Endothelial cell (in vitro differentiated cells): ENCODE measurements at regions not wholly inside any gene's neighbourhood (a gene's known extent, or its start where the extent isn't known, plus 50 kb on each side); places are given as distances from the start of the nearest gene placed in this dataset.
"Not testable (repeated sequence)": the region's sequence is repeated elsewhere in the genome, so short reads cannot be mapped to it uniquely, and the experiment has no call there.

Source experiments
- DNase-seq: peaks from one replicate; pipeline ENCODE4 v3.0.0; 2021; ENCODE audit warnings: low spot score
- H3K27ac Mint-ChIP-seq: one replicate; pipeline ENCODE4 v1.8.0; 2021; ENCODE audit warnings: mixed read lengths, inconsistent platforms; ENCODE audit not compliant: unreplicated experiment
- H3K27me3 Mint-ChIP-seq: one replicate; pipeline ENCODE4 v1.8.0; 2021; ENCODE audit warnings: mild to moderate bottlenecking, moderate library complexity, mixed read lengths, inconsistent platforms; ENCODE audit not compliant: unreplicated experiment
- H3K36me3 Mint-ChIP-seq: one replicate; pipeline ENCODE4 v1.8.0; 2021; ENCODE audit warnings: mild to moderate bottlenecking, low read depth, mixed read lengths, inconsistent platforms; ENCODE audit not compliant: unreplicated experiment
- H3K4me1 Mint-ChIP-seq: one replicate; pipeline ENCODE4 v1.8.0; 2021; ENCODE audit warnings: mild to moderate bottlenecking, mixed read lengths, inconsistent platforms; ENCODE audit not compliant: unreplicated experiment
- H3K4me3 Mint-ChIP-seq: one replicate; pipeline ENCODE4 v1.8.0; 2021; ENCODE audit warnings: mild to moderate bottlenecking, mixed read lengths, inconsistent platforms; ENCODE audit not compliant: unreplicated experiment
- H3K9me3 Mint-ChIP-seq: one replicate; pipeline ENCODE4 v1.8.0; 2021; ENCODE audit warnings: mixed read lengths, inconsistent platforms; ENCODE audit not compliant: unreplicated experiment
- CTCF ChIP-seq: fragments of 200-600 bp; sonication (generic); IDR thresholded peaks from one replicate; pipeline ENCODE4 v1.5.0; 2021; ENCODE audit warnings: antibody characterized with exemption; ENCODE audit not compliant: unreplicated experiment

GRCh38 chr4:67396008-67396407, 149.3 kb downstream of the CENPC start:
- no peaks in the 10 kb centered on the region for H3K9me3 Mint-ChIP-seq
- H3K4me1 Mint-ChIP-seq: no peaks in the 10 kb centered on the region
- no peak overlapping the region for H3K4me3 Mint-ChIP-seq
- no peak overlapping the region for H3K27ac Mint-ChIP-seq
- DNase-seq: no peak
- H3K27me3 Mint-ChIP-seq: no peaks in the 10 kb centered on the region
- no peaks in the 10 kb centered on the region for H3K36me3 Mint-ChIP-seq
- TF ChIP-seq CTCF: no peak

DNA sequence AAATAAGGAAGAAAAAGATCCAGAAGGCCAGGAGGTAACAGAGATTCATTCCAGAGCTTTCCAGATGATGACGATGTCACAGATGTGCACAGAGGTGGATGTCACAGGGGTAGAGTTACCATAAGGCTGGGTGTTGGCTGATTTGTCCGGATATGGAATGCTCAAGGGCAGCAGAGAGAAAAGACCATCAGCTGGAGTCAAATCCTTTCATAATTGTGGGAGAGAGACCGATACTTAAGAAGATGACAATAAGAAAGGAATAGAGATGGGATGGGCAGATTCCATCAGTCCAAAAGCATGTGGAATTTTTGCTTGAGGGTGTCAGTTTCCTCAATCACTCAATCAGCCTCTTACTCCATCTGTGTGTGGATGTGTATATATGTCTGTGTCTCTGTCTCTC, 150.4 kb downstream of the CENPC start:
- no peaks in the 10 kb centered on the region for H3K4me1 Mint-ChIP-seq
- no peak for DNase-seq
- H3K27me3 Mint-ChIP-seq: no peaks in the 10 kb centered on the region

DNA sequence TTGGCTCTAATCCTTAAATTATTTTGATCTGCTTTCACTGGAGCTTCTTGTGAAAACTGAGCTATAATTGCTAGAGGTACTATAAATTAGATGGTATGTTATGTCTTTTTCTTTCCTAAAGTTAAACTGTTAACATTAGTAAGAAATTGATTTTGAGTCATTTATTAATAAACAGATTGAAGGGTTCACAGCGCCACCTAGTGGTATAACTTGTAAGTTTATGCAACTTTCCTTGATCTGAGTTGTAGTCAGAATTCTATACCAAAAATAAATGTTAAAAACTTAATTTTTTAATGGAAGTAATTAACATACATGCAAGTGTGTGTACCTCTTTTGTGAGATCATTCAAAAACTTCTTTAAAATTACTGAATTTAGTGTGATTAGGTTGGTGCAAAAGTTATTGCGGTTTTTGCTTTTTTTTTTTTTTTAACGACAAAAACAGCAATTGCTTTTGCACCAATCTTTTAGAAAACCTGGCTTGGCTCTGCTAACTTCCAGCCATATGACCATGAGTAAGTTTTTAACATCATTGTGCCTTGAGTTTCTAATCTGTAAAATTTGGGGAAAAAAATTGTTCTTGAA, 151.5 kb downstream of the CENPC start:
- Mint-ChIP-seq H3K27me3 (no peaks in the 10 kb centered on the region), H3K36me3 (no peaks in the 10 kb centered on the region), H3K27ac (no peak overlapping the region), H3K9me3 (no peaks in the 10 kb centered on the region), H3K4me3 (no peak overlapping the region), H3K4me1 (no peaks in the 10 kb centered on the region)
- peak; percentile 15 for DNase-seq
- peak; percentile 99 for TF ChIP-seq CTCF

More for the DNA sequence above, 150.4 kb downstream of the CENPC start:
- H3K9me3 Mint-ChIP-seq: no peaks in the 10 kb centered on the region
- H3K36me3 Mint-ChIP-seq: no peaks in the 10 kb centered on the region
- H3K27ac Mint-ChIP-seq: no peak overlapping the region
- H3K4me3 Mint-ChIP-seq: no peak overlapping the region
- TF ChIP-seq CTCF: no peak

GRCh38 chr4:67393007-67393406, 152.3 kb downstream of the CENPC start:
- H3K27ac Mint-ChIP-seq: no peak overlapping the region
- no peak for TF ChIP-seq CTCF
- no peaks in the 10 kb centered on the region for H3K27me3 Mint-ChIP-seq
- no peaks in the 10 kb centered on the region for H3K4me1 Mint-ChIP-seq
- no peak overlapping the region for H3K4me3 Mint-ChIP-seq
- H3K9me3 Mint-ChIP-seq: no peaks in the 10 kb centered on the region
- no peak for DNase-seq
- no peaks in the 10 kb centered on the region for H3K36me3 Mint-ChIP-seq

GRCh38 chr4:67381406-67381804, 163.9 kb downstream of the CENPC start:
- H3K4me3 Mint-ChIP-seq, DNase-seq, H3K4me1 Mint-ChIP-seq, H3K27me3 Mint-ChIP-seq, H3K27ac Mint-ChIP-seq, H3K9me3 Mint-ChIP-seq, H3K36me3 Mint-ChIP-seq: not testable (repeated sequence)

GRCh38 chr4:67380702-67381405, 164.4 kb downstream of the CENPC start:
- H3K27ac Mint-ChIP-seq, H3K9me3 Mint-ChIP-seq, H3K4me3 Mint-ChIP-seq, H3K27me3 Mint-ChIP-seq, H3K4me1 Mint-ChIP-seq, DNase-seq, H3K36me3 Mint-ChIP-seq: not testable (repeated sequence)
